Hematopoietic multipotent progenitor cell (in vitro differentiated cells): ENCODE measurements at regions not wholly inside any gene's neighbourhood (a gene's known extent, or its start where the extent isn't known, plus 50 kb on each side); places are given as distances from the start of the nearest gene placed in this dataset.
A peak's percentile ranks its signal among the peaks of the same experiment; 100 is the strongest.

Experiments used
- DNase-seq, 3 donors: peaks; one replicate each; pipeline ENCODE4 v3.0.0-alpha.2; 2011 to 2015; ENCODE audit warnings: low read depth in 2 of 3, low spot score in 2 of 3

- DNase-seq: peak in 2 of 3 donors; percentile 6 to 27
These were observed 120.7 kb upstream of the PWP1 start for GRCh38 chr12:107564946-107565345.

- no peak for DNase-seq
These were observed 120.0 kb upstream of the PWP1 start for GRCh38 chr12:107565551-107565950.

- DNase-seq: no peak
These were observed 117.6 kb upstream of the PWP1 start for GRCh38 chr12:107567876-107568619.

- DNase-seq: no peak
These were observed 116.9 kb upstream of the PWP1 start for GRCh38 chr12:107568718-107569117.

DNA sequence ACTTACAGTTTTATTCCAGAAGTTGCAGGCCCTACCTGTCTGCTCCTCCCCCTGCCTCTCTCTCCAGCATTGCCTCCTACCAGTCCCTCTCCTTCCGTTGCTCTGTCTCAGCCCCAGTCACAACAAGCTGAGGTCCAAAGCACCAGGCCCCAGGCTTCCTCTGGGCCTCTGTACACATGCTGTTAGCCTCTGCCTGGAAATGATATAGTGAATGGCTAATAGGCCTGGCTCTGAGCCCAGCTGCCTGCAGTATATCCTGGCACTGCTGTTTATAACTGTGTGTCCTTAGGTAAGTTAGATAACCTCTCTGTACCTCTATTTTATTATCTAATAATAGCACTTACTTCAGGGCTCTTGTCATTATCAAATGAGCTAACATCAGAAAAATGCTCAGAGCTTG lies 114.9 kb upstream of the PWP1 start:
- no peak for DNase-seq

DNA sequence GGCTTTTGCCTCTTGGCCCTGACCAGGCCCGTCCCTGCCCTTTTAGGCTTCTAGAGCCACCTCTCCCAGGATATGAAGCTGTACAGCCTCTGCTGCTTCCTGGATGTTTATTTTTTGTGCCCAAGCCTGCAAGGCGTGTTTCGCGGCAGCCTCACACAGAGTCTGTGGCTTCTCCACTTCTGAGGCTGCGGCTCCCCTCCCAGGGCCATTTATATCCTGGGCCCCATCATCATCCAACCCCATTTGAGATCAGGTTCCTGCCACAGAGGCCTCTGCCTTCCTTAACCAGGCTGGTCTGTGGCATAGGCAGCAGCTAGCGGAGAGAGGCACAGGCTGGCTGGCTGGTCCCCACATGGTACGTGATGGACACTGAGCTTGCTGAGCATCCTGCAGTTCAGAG lies 114.1 kb upstream of the PWP1 start:
- DNase-seq: no peak

- DNase-seq: no peak
These were observed 110.9 kb upstream of the PWP1 start for GRCh38 chr12:107574691-107575090.

- no peak for DNase-seq
These were observed 104.6 kb upstream of the PWP1 start for GRCh38 chr12:107580750-107581618.

DNA sequence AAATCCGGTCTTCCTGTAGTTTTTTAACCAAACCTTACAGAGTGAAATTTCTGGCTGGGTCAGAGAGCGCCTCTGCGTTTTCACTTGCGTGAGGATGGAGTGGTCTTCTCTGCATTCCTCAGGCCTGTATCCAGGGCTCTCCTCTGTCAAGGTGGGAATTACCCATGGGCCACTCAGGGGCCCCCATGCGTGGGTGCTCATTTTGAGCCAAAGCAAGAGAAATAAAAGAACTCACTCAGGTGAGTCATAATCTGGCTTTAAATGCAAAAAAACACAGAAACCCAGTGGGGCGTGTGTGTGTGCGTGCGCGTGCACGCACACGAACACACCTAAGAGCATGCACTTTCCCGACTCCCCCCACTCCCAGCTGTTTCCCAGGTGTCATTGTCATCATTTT lies 104.0 kb upstream of the PWP1 start:
- no peak for DNase-seq

- no peak for DNase-seq
These were observed 102.0 kb upstream of the PWP1 start for GRCh38 chr12:107583551-107583950.

- DNase-seq: no peak
These were observed 101.0 kb upstream of the PWP1 start for GRCh38 chr12:107584563-107584962.

DNA sequence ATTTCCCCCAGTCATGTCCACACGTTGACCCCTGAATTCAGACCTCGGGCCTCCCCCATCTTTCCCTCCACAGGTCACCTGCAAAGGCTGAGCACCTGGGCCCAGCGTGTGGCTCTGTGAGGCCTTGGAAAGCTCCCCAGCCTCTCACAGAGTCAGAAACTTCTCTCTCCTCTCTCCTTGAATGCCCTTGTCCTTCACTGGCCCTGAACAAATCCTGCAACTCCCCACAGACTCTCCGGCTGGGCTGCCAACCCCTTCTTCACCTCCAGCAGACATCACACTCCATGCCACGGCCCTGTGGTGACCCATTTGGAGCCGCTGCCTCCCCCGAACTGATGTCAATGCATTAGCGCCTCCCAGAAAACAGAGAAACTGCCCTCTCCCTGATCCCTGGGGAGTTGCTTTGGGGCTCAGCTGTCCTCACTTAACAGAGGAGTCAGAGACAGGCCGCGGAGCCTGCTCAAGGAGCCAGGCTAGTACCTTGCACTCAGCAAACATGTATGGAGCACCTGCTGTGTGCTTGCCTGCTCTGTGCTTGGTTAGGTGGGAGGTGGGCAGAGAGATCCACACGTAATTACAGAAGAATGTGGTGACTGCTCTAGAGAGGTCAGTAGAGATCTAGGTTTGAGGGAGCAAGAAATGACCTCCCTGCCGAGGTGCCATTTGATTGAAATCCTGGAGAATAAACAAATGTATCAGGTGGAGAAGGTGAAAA lies 99.2 kb upstream of the PWP1 start:
- no peak for DNase-seq

- DNase-seq: no peak
These were observed 95.2 kb upstream of the PWP1 start for GRCh38 chr12:107590413-107590812.

GRCh38 chr12:107590814-107591375 lies 94.7 kb upstream of the PWP1 start:
- DNase-seq: no peak

GRCh38 chr12:107593713-107594381 lies 91.8 kb upstream of the PWP1 start:
- DNase-seq: no peak

DNA sequence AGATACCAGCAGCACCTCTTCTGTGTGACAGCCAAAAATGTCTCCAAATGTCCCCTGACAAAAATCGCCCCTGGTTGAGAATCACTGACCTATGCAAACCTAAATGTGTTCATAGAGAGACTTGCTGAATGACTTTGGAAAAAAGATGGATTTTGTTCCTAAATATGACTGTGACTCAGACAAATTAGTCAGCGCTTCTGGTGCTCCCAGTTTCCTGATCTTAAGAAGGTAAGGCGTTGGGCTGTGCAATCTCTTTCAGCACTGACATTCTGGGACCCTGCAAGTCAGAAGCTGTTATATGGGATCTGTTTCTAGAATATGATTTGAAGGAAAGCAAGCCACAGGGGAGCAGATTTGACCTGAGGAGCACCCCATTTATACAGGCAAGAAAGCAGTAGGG lies 90.6 kb upstream of the PWP1 start:
- DNase-seq: no peak

DNA sequence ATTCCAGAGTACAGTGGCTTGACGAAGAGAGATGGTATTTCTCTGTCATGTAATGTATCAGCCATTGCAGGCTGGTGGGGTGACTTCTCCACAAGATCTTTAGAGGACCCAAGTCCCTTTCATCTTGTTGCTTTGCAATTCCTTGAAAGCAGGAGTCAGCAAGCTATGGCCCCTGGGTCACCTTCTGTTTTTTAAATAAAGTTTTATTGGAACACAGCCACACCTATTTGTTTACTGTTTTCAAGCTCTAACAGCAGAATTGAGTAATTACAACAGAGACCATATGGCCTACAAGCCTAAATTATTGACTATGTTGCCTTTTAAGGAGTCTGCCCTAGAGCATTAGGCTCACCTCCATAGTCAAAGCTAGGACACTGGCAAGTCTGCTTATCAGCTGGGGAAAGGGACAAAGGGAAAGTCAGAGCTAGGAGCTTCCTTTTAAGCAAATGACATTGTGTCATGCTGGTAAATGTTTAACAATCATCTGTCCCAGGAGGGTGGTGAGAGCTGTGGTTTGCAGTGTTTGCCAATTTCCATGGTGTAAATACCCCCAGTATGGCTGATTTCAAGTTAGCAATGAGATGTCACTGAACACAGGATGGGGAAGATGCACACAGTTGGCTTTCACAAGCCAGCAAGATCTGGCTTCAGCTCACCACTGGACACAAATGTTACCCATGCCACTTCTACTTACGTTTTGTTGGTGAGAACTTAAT lies 87.7 kb upstream of the PWP1 start:
- DNase-seq: no peak

DNA sequence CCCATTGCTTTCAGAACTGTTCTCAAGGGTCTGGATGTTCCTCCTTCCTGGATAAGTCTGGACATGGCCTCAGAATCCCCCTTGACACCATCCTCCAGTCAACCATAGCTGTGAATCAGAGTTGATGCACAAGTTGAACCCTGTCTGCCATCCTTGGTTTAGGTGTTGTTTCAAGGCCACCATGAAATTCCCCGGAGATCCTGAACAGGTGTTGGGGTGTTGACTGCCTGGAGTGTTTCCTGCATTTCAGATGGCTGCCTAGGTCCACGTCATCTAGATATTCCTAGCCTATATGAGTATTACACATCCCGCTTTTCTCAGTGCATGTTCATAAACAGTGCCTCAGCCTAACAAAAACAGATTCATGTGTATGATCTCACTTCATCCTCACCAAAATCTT lies 86.7 kb upstream of the PWP1 start:
- no peak for DNase-seq

GRCh38 chr12:107600581-107601144 lies 84.9 kb upstream of the PWP1 start:
- no peak for DNase-seq

DNA sequence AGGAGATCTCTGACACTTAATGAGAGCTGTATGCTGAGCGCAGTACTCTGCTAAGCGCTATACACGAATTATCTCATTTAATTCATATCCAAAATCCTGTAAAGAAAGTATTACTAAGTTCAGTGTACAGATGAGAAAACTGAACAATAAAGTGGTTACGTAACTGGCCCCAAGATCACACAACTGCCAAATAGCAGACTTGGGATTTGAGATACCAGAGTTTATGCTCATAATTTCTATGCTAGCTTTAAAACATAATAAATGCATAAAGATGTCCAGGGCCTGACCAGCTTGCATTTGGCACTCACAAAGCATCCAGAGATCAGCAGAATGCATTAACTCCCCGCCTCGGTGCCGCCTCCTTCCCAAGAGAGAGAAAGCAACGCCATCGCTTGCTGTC lies 83.2 kb upstream of the PWP1 start:
- DNase-seq: no peak
